ENCODE measurements at regions not wholly inside any gene's neighbourhood (a gene's known extent, or its start where the extent isn't known, plus 50 kb on each side); places are given as distances from the start of the nearest gene placed in this dataset.

- TF ChIP-seq, protein P1, sequence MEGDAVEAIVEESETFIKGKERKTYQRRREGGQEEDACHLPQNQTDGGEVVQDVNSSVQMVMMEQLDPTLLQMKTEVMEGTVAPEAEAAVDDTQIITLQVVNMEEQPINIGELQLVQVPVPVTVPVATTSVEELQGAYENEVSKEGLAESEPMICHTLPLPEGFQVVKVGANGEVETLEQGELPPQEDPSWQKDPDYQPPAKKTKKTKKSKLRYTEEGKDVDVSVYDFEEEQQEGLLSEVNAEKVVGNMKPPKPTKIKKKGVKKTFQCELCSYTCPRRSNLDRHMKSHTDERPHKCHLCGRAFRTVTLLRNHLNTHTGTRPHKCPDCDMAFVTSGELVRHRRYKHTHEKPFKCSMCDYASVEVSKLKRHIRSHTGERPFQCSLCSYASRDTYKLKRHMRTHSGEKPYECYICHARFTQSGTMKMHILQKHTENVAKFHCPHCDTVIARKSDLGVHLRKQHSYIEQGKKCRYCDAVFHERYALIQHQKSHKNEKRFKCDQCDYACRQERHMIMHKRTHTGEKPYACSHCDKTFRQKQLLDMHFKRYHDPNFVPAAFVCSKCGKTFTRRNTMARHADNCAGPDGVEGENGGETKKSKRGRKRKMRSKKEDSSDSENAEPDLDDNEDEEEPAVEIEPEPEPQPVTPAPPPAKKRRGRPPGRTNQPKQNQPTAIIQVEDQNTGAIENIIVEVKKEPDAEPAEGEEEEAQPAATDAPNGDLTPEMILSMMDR (IDR thresholded peaks at IDR 0.05) = no peak
- TF ChIP-seq POLR2A (IDR thresholded peaks at IDR 0.05) = no peak
Observed at GRCh38 chr6:145022199-145022796, 713.0 kb downstream of the EPM2A start.
